Stimulated activated CD8-positive, alpha-beta memory T cell treated with anti-CD3 and anti-CD28 coated beads, Interleukin-7, amount 100 ng/mL, for 24 hours (primary cell): ENCODE measurements at regions not wholly inside any gene's neighbourhood (a gene's known extent, or its start where the extent isn't known, plus 50 kb on each side); places are given as distances from the start of the nearest gene placed in this dataset.
"Not testable (repeated sequence)": the region's sequence is repeated elsewhere in the genome, so short reads cannot be mapped to it uniquely, and the experiment has no call there.

ENCODE experiments used
- DNase-seq: peaks from one replicate; pipeline ENCODE4 v3.0.0-alpha.2; 2020; ENCODE audit warnings: low read depth

- DNase-seq = no peak
Measured at GRCh38 chr9:80538976-80539375, 967.2 kb downstream of the TLE4 start.

DNA sequence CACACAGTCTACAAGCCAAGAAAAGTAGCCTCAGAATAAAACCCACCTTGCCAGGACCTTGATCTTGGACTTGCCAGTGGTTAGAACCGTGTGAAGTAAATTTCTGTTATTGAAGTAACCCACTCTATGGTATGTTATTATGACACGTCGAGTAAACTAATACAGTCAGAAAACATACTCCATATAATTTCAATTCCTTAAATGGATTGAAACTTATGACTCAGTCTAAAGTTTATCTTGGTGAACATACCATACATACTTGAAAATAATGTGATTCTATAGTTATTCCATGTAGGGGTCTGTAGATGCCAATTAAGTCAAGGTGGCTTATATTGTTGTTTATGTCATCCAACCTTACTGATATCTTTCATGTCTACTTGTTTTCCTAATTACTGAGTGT is 950.7 kb downstream of the TLE4 start:
- DNase-seq = no peak

GRCh38 chr9:80521151-80521550 is 949.4 kb downstream of the TLE4 start:
- no peak for DNase-seq

GRCh38 chr9:80520231-80520630 is 948.5 kb downstream of the TLE4 start:
- DNase-seq = no peak

DNA sequence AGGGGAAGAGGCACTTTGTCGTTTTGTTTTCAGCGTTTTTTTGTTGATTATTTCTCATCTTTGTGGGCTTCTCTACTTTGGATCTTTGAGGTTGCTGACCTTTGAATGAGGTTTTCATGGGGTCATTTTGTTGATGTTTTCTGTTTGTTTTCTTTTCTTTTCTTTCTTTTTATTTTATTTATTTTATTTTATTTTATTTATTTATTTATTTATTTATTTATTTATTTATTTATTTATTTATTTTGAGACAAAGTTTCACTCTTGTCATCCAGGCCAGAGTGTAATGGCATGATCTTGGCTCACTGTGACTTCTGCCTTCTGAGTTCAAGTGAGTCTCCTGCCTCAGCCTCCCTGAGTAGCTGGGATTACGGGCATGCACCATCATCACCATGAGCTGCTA is 946.7 kb downstream of the TLE4 start:
- no peak for DNase-seq

DNA sequence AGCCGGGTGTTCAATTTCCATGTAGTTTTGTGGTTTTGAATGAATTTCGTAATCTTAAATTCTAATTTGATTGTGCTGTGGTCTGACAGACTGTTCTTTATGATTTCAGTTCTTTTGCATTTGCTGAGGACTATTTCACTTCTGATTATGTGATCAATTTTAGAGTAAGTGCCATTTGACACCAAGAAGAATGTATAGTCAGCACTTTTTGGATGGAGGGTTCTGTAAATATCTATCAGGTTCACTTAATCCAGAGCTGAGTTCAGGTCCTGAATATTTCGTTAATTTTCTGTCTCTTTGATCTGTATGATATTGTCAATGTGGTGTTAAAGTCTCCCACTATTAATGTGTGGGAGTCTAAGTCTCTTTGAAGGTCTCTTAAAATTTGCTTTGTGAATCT is 944.9 kb downstream of the TLE4 start:
- no peak for DNase-seq

DNA sequence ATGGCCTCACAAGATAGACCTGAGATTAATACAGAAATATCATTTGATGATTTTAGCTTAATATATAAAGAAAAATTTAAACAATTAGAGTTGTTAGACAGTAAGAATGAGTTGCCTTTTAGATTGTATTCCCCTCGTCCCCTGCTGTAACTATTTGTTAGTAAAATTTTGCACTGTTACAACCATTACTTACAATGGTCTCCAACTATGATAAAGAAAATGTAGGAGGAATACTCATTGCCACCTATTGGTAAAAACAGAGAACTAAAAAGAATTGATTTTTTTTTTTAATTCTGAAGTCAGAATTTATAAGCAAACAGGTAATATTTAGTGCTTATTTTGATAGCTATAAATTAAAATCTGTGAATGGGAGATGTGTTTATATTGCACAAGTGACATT is 937.6 kb downstream of the TLE4 start:
- DNase-seq = no peak

DNA sequence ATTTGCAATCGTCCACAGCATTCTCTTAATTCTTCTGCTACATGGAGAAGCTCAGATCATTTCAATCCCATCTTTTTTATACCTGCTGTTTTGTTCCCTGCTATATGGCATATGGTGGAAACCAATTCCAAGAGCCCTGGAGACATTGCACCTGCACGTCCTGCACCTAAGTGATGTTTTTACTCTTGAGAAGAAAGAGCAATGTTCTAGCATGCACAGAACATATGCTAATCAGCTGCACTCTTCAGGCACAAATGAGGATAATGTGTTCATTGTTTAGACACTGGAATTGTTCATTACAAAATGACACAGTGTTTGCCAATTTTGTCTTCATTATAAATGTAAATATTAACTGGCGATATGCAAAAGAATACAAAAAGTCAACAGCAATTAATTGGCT is 935.8 kb downstream of the TLE4 start:
- no peak for DNase-seq

GRCh38 chr9:80504601-80505230 is 933.0 kb downstream of the TLE4 start:
- no peak for DNase-seq

DNA sequence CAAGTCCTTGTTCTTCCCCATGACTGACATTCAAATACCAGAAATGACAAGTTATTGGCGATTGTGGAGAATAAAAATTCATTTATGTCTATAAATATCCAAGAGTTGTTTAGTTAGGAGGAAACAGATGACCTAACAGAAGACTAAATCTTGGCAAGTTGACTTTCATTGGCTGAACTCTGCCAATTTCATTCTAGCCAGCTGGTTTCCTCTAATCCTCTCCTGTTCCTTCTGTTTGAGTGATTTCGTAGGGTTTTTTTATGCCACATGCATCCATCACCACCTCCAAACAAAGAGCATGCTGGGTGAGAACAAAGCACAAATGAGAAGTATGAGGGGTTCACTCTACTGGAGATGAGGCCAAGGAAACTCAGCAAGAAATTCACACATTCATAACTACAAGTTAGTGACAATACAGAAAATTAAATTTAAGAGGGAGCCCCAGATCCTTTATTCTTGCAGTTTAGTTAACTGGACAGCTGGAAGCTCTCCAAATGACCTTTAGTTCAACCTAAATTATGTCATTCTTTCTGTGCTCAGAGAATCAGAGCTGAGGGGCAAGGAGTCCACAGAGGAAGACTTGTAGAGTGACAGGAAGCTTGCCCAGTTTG is 932.0 kb downstream of the TLE4 start:
- DNase-seq = no peak

GRCh38 chr9:80502306-80502705 is 930.5 kb downstream of the TLE4 start:
- DNase-seq = no peak

DNA sequence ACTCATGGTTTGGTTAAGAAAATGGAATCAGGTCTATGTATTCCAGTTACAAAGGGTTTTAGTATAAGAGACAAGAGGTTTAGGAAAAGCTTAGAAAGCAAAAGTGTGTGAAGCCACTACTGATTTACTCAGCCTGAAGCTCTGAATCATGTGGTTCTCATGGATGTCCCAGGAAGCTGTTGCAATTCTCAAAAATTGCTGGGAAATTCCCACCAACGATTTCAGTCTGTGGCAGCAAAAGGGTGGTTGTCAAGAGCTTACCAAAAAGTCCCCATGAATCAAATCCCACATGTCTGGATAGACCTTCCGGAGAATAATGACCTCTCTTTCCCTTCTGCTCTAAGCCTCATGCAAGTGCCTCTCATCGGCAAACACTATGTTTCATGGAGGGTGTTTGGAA is 929.9 kb downstream of the TLE4 start:
- no peak for DNase-seq

DNA sequence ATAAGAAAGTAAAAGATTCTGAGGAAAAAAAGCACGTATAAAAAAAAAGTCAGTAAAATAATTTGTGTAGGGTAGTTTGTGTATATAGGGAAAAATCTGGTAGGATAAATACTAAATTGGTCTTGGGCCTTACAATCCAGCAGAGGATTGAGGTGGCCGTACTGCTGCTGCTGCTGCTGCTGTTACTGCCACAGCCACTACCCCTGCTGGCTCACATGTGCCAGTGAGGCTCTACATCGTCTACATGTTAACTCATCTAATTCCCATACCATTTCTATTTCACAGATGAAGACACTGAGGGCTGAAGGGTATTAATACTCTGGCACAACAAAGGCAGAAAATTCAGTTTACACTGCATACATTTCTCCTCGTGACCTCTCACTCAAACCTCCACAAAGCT is 928.5 kb downstream of the TLE4 start:
- DNase-seq = no peak

- DNase-seq = no peak
Measured at GRCh38 chr9:80498001-80498555, 926.3 kb downstream of the TLE4 start.

- DNase-seq = no peak
Measured at GRCh38 chr9:80496901-80497556, 925.3 kb downstream of the TLE4 start.

DNA sequence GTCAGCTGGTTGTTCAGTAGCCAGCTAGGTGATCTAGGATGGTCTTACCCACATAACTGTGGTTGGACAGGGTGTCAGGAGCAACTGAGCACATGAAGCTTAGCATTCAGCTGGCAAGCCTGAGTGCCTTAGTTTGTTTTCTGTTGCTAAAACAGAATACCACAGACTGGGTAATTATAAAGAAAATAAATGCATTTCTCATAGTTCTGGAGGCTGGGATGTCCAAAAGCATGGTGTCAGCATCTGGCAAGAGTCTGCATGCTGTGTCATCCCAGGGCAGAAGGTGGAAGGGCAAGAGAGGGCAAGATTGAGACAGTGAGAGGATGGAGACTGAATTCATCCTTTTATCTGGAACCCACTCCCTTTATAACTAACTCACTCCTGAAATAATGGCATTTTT is 921.5 kb downstream of the TLE4 start:
- DNase-seq = no peak

DNA sequence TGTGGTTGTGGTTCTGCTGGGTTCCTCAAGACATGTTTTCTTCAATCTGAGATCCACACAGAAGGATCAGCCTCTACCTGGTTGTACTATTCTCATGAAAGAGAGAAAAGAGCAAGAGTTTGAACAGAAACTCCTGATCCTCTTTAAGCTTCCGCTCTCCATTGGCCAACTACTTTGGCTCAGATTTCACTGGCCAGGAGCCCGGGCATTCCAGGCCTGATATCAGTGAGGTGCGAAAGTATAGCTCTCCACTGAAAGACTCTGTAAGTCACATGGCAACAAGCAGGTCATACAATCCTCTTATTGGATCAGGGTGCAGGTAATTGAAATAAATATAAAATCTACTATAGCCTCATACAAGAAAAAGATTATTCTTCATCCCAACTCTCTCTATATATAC is 920.5 kb downstream of the TLE4 start:
- DNase-seq = no peak

GRCh38 chr9:80491086-80491696 is 919.4 kb downstream of the TLE4 start:
- no peak for DNase-seq

DNA sequence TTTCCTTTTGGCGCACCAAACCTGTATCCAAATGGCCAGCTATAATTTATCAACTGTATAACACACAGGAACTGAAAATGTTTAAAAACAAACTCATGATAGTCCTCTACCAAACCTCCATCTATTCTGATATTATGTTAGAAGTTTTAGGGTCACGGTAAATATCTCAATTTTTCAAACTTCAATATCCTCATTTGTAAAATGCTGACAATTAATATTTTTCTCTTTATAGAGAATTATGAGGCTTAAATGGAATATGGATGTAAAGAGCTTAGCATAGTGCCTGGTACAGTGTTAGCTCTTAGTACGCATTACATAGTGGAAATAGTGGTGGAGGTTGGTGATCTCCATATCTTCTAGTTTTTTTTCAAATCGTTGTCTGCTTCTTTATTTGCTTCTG is 917.6 kb downstream of the TLE4 start:
- no peak for DNase-seq

DNA sequence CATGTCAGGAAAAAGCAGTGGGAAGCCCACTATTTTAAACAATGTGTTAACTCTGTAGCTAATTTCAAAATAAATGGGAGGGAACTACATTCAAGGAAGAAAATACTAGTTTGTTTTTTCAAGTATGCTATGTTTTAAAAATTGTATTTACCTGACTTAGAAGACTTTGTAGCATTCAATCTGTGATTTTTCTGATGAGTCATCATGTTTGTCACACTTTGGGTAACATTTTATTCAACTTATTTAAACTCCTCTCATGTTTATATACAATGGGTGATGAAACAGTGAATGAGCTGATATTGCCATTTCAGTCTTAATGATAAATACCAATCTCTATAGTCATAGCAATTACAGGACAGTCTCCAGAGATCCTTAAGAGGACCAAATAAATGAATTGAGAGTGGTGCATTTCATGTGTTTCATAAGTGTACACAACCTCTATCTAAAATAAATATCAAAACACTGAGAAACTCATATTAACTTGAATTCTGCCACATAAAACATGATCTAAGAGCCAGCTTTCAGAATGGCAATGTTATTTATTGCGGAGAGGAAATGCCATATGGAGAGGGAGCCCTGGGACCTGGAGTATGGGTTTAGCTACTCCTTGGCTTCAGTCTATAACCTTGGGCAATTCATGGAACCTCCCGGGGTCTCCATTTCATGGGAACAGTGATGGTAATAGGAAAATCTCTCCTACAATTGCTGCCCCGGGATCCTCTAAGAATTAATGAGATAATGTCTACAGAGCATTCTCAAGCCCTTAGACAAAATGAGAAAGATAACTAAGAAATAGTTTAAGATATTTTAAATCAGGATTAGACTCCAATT is 913.9 kb downstream of the TLE4 start:
- DNase-seq = no peak

DNA sequence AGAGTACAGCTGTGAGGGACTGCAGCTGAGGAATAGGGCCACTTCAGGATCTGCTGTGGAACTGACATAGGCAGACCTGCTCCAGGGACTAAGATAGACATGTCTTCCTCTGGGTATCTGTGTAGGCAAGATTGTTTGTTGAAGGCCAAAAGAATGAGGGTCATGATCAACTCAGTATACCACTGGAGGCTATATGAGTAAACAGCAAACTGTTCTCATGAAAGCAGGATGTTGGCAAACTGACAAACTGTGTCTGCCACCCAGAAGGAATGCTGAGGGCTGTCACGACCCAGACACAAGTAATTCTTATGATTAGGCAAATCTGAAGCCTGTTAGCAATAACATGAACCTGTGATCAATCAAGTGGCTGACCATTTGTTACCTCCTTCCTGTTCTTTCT is 910.5 kb downstream of the TLE4 start:
- DNase-seq = not testable (repeated sequence)

GRCh38 chr9:80467632-80468031 is 895.9 kb downstream of the TLE4 start:
- no peak for DNase-seq
